Hypothalamus (tissue), 51 donors: ENCODE measurements at regions not wholly inside any gene's neighbourhood (a gene's known extent, or its start where the extent isn't known, plus 50 kb on each side); places are given as distances from the start of the nearest gene placed in this dataset.
"Not testable (repeated sequence)": the region's sequence is repeated elsewhere in the genome, so short reads cannot be mapped to it uniquely, and the experiment has no call there.

Source experiments
- DNase-seq, 51 donors: peaks; one replicate each; lab custom pipeline; 2025; lab: John Stamatoyannopoulos, UW

DNA sequence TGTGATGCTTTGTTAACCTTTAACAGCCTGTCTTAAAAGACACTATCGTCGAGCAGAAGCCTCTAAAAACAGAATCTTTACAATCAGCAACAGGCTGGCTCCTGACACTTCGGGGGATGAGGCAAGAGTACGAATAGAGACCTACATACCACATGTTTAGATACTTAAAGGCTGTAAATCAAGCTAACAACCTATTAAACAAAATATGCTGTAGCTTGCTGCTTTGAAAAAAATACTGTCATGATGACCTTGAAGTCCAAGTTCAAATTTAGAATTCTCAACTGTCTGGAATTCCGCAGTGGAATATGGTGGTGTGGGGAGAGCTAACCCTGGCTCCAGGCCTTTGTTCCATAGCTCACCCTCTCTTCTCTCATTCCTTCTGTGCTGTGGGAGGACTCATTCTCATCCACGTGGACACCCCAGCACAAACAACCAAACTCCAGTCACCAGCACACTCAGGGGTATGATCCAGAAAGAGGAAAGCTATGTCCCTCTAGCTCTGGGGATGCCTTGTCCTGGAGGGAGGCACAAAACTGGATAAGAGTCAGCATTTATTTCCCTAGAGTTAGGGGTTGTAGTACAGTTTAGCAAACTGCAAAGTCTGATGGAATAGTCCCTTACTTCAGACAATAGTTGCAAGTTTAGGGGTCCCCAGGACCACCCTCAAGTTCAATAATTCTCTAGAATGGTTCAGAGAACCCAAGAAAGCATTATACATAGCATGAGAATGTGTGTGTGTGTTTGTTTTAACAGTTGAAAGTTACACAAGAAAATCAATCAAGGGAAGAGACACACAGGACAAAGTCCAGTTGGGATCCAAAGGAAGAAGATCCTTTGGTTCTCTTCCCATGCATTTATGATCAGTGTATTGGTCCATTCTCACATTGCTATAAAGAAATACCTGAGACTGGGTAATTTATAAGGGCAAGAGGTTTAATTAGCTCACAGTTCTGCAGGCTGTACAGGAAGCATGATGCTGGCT, 196.1 kb upstream of the SVIL start:
- no peak for DNase-seq

GRCh38 chr10:29829776-29830175, 195.0 kb upstream of the SVIL start:
- DNase-seq: no peak

DNA sequence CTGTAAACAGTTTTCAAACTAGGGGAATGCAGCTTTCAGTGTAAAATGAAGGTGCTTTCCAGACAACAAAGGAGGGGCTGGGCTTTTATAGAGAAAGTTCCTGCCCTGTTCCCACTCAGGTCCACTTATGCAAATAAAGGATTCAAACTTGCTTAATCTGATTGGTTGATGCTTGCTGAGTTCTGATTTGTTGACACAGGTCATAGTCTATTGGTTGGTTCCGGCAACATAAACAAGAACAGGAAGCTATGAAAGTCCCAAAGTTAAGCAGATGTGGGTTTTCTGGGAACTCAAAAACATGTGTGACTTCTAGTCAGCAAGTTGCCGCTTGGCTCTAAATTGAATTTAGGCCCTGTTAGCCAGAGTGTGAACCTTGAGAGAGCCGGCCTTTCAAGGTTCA, 194.2 kb upstream of the SVIL start:
- no peak for DNase-seq

GRCh38 chr10:29828440-29828894, 193.7 kb upstream of the SVIL start:
- DNase-seq: no peak

- no peak for DNase-seq
Measured at GRCh38 chr10:29827512-29827911, 192.7 kb upstream of the SVIL start.

- DNase-seq: no peak
Measured at GRCh38 chr10:29826801-29827450, 192.2 kb upstream of the SVIL start.

GRCh38 chr10:29826221-29826620, 191.4 kb upstream of the SVIL start:
- DNase-seq: no peak

GRCh38 chr10:29823553-29824080, 188.8 kb upstream of the SVIL start:
- no peak for DNase-seq

GRCh38 chr10:29820890-29821461, 186.2 kb upstream of the SVIL start:
- DNase-seq: peak in 4 of 51 donors; percentile 2 to 19 (median 10)

DNA sequence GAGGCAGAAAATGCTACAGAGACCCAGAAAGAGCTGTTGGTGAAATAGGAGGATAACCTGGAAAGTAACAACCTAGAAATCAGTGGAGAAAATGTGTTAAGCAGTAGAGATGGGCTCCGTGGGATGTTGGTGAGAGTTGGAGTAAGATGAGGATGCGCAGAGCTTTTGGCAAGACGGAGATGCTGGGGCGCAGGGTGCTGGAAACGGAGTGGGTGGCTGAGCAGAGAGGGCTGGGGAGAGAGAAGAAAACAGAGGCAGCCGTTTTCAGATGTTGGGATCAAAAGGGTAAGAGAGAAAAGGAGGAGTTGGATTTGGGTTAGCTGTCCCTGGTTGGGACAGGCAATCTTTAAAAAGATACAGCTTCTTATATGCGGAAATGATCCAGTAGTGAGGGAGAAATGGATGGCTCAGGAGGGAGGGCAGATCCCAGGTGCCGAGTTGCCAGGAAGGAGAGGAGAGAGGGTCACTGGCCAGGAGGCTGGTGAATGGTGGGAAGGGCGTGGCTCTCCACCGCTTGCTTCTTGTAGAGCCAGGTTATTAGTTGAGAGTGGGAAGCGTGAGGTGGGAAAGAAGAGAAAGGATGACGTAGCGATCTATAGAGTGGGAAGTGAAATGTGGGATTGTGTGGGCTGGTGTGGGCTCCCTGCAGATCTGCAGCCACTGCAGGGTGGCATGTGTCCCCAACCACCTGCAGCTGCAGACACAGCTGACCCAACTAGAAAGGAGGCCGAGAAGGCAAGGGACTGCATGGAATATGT, 182.2 kb upstream of the SVIL start:
- DNase-seq: no peak

DNA sequence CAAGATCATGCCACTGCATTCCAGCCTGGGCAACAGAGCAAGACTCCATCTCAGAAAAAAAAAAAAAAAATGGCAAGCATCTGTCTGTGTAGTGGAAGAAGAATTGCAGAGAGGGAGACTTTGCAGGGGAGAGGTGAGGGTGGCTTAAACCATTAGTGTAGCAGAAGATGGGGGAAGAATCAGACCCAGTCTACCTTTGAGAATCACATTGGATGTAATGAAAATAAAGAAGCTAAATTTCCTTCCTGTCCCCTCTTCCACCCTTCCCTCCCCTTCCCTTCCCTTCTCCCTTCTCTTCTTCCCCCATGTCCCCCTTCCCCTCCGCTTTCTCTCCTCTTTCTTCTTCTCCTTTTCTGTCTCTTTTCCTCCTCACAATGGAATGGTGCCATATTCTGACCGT, 180.8 kb upstream of the SVIL start:
- no peak for DNase-seq

- DNase-seq: peak in 3 of 51 donors; percentile 12 to 32 (median 14)
Measured at GRCh38 chr10:29811751-29812427, 177.1 kb upstream of the SVIL start.

DNA sequence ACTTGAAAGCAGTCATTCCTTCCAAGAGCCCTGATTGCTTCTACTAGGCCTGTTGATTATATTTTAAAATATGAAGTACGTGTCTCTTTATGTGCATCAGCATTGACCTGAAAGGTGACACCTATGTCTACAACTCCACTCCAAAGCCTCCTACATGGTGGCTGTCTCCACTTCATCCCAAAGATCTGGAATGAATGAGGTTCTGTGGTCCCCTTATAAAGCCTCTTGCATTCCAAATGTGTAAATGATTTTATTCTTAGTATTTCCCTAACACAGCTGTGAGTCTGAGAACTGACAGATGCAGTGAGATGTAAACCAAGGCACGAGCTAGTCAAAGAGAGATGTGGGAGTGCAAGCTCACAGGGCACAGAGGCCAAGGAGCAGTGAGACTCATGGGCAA, 176.0 kb upstream of the SVIL start:
- no peak for DNase-seq

- DNase-seq: not testable (repeated sequence)
Measured at GRCh38 chr10:29810231-29810630, 175.5 kb upstream of the SVIL start.

DNA sequence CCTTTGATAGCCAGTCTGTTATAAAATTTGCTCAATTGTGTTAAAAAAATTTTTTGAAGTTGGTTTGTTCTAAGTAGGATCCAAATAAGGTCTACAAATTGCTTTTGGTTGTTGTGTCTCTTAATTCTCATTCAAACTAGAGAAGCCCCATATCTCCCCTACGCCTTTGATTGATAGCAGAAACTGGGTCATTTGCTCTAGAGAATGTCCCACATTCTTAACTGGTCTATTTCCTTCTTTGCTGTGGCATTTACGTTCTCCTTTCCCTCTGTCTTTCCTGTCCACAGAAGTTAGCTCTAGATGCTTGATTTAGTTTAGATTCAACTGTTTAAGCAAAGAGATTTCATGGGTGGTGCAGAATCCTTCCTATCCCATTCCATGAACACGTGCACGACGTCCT, 174.6 kb upstream of the SVIL start:
- DNase-seq: no peak

- DNase-seq: no peak
Measured at GRCh38 chr10:29807163-29807806, 172.5 kb upstream of the SVIL start.

- DNase-seq: no peak
Measured at GRCh38 chr10:29806350-29806788, 171.6 kb upstream of the SVIL start.

GRCh38 chr10:29805134-29805723, 170.5 kb upstream of the SVIL start:
- no peak for DNase-seq
